ENCODE measurements at regions not wholly inside any gene's neighbourhood (a gene's known extent, or its start where the extent isn't known, plus 50 kb on each side); places are given as distances from the start of the nearest gene placed in this dataset.

- no peak for TF ChIP-seq CTCF (IDR thresholded peaks at IDR 0.05; ENCODE audit: extremely low read depth, missing control alignments)
- DNase-seq (ENCODE audit: low spot score), result no peak
Measured at GRCh38 chr3:144516589-144516988, 545.0 kb downstream of the DIPK2A start.

DNA sequence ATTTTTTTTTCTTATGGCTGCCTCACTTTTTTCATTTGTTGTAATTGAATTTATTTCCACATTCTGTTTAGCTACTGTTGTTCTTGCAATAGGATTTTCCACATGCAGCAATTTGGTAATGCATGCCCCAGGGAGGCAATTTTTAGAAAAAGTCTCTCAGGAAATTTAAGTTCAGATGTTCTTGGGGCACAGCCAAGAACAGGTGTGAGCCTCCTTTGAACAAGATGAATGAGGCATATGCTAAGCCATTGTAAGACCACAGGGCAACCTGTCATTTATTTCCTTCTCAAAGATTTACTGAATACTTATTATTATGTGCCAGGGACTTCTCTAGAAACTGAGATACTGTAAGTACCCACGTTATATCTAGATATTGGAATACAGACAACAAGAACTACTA is 549.5 kb downstream of the DIPK2A start:
- TF ChIP-seq CTCF (IDR thresholded peaks at IDR 0.05; ENCODE audit: extremely low read depth, missing control alignments), result no peak
- no peak for DNase-seq (ENCODE audit: low spot score)

DNA sequence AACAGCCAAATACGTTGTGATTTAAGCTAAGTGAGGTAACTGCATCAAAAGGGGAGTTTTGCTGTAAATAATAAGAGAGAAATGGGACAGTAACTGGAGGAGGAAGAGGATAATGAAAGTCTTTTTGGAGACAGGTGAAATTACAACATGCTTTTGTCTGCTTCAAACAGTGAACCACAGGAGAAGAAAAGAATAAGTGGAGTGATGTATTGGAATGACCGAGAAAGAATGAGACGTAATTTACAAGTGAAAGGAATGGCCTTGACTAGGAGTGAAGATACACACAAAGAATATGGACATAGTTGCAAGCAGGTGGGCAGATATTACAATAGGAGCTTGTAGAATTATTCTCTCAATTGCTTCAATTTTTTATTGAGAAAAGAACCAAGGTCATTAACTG is 550.8 kb downstream of the DIPK2A start:
- DNase-seq (ENCODE audit: low spot score), result no peak
- TF ChIP-seq CTCF (IDR thresholded peaks at IDR 0.05; ENCODE audit: extremely low read depth, missing control alignments), result no peak

- DNase-seq (ENCODE audit: low spot score), result no peak
- TF ChIP-seq CTCF (IDR thresholded peaks at IDR 0.05; ENCODE audit: extremely low read depth, missing control alignments), result no peak
Measured at GRCh38 chr3:144523396-144523795, 551.8 kb downstream of the DIPK2A start.

DNA sequence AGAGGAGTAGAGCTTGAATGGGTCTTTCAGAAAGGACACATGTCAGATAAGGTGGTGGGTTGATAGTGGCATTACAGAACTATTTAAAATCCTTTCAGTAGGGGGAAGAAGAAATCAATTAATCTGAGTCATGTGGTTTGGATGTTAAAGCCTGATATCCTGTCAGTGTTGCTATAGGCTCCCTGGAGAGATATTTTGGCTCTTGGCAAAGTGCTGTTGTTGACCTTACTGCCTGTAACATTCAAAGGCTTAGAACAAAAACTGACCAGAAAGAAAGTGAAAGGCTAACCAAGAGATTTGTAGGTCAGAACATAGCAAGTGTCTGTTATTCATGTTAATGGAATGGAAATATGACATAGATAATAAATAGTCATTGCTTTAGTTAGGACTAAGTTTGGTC is 552.9 kb downstream of the DIPK2A start:
- TF ChIP-seq CTCF (IDR thresholded peaks at IDR 0.05; ENCODE audit: extremely low read depth, missing control alignments), result no peak
- no peak for DNase-seq (ENCODE audit: low spot score)

DNA sequence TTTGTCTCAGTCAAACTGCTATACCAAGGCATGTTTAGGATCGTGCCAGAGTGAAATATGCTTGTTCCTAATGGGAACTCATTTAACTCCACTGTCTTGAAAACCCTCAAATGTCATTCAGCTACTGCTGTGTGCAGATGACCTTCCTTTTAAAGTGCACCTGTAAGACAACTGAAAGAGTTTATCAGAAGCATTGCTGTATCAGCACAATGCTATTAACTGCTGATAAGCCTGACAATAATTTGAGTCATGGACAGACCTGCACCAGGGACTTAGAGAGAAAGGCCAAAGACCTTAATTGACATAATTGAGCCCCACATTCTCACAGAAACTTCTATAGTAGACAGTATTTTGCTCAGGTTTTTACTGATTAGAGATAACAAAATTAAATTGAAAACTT is 557.9 kb downstream of the DIPK2A start:
- TF ChIP-seq CTCF (IDR thresholded peaks at IDR 0.05; ENCODE audit: extremely low read depth, missing control alignments), result no peak
- DNase-seq (ENCODE audit: low spot score), result no peak

GRCh38 chr3:144544871-144545270 is 573.2 kb downstream of the DIPK2A start:
- TF ChIP-seq CTCF (IDR thresholded peaks at IDR 0.05; ENCODE audit: extremely low read depth, missing control alignments), result no peak
- no peak for DNase-seq (ENCODE audit: low spot score)
